SIG-M5 treated with dmso at 0.1 percent for 504 hours (cell line): ENCODE measurements at regions not wholly inside any gene's neighbourhood (a gene's known extent, or its start where the extent isn't known, plus 50 kb on each side); places are given as distances from the start of the nearest gene placed in this dataset.

Source experiments
- DNase-seq: peaks from one replicate; lab custom pipeline; 2025; ENCODE audit not compliant: unreplicated experiment; lab: John Stamatoyannopoulos, UW

DNA sequence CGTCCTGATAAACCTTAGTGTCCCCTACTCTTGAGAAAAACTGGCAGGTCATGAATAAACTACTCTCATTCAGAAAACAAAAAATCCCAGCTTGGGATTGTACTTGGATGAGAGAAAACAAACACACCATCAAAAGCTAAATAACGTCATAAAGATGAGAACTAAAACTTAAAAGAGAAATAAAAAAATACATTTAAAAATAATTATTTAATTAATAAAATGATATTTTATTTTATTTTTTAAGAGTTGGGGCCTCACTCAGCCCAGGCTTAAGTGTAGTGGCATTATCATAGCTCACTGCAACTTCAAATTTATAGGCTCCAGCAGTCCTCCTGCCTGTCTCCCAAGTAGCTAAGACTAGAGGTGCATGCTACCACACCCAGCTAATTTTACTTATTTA, 125.4 kb upstream of the CA10 start:
- DNase-seq = no peak

DNA sequence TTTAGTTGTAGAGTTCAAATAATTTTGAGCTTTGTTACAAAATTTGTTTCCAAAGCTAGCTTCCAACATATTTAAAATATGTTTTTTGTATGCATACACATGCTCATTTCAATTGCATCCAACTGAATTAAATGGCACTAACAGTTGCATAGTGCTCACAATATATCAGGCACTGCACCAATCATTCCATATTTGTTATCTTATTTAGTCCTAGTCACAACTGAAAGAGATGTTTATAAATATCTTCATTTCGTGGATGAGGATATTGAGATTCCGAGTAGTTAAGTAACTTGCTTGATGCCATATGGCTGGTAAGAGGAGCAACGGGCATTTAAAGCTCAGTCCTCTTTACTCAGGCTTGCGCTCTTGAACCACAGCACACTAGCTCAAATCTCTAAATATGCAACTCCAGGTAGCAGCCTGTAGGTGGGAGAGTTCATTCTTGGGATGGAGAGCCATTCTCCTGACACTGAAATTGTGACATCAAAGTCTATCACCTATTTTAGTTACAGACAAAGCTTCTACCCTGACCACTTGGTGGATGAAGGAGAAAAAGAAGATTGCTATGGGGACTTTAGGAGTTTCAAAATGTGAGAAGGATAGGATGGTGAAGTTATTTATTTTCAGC, 118.0 kb upstream of the CA10 start:
- DNase-seq = no peak

DNA sequence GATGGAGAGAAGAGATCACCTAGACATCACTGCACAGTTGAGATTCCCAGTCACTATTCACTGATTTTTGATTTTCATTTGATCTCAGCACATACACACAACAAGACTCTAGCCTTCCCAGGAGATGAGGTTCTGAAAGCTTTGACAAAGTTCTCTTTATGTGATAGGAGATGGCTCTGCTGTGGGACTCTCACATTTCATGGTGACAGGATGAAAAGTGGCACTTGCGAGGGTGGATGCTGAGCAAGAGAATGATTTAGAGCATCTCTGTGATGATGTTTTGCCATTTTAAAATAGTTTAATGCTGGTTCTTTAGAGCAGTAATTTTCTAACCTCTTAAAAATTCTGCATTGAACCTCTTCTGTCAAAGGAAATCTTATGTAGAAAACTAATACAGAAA, 113.3 kb upstream of the CA10 start:
- DNase-seq = no peak

DNA sequence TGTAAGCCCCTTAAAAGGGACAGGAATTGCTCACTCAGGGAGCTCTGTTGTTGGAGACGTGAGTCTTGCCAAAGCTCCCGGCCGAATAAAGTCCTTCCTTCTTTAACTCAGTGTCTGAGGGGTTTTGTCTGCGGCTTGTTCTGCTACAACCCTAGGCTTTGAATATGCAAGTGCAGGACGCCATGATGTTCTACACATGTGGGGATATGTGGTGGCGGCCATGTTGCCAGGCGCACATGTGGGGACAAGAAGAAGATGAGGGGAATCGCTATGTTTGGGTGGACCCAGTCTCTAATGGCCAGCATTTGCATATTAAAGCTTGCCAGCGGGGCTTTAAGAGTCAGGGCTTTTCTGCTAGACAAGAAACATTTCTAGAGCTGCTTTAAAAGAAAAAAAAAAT, 96.8 kb upstream of the CA10 start:
- DNase-seq = no peak

DNA sequence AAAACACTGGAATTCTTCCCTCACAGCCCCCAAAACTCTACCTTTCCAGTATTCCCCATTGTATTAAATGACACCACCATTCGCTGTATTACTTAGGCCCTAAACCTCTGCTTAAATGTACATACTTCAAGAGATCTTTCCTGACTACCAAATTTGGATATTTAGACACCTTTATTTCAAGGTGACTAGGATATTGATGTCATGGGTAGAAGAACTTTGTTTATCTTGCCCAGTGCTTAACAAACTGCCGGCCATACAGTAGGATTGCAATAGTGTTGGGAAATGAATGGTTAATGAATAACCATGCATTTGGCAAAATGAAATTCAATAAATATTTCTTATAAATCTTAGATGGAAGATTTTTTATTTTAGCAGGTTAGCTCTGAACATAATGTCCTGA, 86.2 kb upstream of the CA10 start:
- DNase-seq = no peak

DNA sequence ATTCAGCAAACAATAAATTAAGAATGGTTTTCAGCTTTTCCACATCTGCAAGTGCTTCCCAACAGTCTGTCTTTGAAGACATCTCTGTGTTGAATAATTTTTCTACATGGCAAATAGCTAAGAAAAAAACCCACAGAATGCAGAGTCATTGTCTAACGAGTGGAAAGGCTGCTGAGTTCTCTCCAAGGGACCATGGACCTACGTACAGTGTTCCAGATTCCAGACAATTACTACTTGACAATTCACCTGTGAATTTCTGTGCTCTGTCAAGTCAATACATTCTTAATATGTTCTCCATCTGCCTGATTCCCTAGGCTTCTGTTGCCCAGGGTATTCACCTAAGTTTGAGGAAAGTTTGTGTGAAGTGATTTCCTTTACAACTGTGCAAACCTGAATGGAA, 83.8 kb upstream of the CA10 start:
- no peak for DNase-seq

DNA sequence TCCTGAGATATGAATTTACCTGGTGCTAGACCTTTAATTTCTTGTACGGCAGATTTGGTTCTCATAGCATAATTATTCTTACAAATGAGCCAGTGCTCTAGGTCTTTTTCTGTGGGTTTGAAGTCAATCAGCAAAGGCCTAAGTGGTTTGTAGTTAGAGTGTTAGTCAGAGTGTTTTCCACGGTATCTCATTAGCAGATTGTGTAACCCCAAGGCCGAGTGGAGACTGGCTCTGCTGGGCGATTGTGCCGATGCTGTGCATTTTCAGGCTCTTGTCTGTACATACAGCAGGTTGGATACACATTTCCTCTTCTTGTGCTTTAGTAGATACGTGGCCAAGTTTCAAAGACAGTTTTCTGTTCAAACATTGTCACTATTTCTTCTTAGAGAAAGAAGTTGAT, 78.6 kb upstream of the CA10 start:
- DNase-seq = no peak

DNA sequence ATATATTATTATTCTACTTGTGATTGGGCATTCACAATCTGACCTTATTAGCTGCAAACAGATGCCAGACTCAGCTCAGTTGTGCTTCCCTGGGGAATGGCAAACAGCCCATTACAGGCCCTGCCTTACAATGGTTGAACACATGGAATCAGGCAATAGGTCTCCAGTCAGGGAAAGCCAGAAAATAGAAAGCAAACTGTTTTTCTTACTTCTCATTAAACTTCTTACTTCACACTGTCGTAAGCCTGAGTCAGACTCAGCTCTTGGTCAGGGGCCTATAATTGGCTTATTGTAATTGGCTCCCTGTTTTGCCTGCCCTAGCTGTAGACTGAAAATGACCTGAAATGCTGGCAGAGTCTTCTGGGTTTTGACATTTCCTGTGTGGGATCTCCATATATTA, 77.0 kb upstream of the CA10 start:
- DNase-seq = no peak

DNA sequence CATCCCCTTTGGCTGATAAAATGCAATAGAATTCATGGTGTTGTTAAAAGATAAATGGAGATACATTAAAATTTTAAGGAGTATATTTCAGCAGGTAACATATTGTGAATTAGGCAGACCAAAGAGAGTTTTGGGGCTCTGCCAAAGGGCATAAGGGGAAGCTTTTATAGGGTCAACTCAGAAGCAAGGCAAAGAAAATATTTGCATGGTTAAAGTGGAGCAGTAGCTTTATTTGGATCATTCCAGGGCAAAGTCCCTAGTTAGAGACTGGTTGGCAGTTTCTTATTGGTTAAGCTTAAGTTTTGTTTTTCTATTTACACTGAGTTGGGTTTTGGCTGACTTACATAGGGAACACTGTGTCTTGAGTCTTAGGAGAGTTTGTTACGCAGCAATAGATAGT, 75.1 kb upstream of the CA10 start:
- no peak for DNase-seq

DNA sequence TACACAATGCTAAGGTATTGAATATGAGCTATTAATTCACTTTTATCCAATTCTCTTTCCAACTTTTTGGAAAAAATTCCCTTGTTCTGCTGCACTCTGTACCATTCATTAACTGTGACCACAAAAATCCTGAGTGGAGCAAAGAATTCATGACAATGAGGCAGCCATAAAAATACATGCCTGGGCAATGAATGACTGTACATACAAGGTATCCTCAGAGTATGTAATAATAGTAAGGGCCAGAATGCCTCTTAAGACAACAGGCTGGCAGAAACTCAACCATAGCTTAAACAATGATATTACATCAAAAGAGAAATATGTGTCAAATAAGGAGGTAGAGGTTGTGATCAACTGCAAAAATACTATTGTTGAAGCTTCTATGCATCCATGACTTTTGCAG, 74.7 kb upstream of the CA10 start:
- DNase-seq = no peak

DNA sequence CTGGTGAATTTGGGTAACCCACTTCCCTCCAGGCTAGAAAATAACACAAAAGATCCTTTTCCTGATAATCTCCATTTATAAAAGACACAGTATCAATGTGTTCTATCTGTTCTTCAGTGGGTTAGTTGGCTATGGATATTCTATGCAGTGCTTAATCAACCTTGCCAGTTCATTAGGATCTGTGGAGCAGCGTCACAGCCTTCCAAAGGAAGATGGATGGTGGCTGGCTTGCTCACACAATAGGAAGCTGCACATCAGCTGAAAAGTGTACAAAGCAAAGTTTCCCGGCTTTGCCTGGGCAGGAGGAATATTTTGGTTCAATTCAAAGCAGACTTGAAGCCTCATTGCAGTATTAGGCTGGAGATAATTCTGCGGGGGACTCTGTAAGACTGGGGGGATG, 70.3 kb upstream of the CA10 start:
- no peak for DNase-seq

DNA sequence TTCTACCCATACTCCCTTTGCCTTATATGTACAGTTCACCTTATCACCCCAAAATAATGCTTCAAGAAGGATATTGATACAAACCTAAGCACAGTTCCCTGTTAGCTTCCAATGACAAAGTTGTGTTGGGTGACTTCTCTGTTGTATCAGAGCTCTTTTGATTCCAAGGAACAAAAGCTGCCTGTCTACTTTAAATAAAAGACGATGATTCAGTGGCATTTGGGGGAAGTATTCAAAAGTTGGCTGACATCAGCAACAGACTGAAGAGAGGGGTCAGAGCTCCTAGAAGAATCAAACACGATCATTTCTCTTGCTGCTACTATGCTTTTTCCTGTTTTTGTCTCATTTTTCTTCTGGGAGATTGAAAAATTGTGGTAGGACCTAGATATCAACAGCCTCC, 69.4 kb upstream of the CA10 start:
- DNase-seq = no peak

DNA sequence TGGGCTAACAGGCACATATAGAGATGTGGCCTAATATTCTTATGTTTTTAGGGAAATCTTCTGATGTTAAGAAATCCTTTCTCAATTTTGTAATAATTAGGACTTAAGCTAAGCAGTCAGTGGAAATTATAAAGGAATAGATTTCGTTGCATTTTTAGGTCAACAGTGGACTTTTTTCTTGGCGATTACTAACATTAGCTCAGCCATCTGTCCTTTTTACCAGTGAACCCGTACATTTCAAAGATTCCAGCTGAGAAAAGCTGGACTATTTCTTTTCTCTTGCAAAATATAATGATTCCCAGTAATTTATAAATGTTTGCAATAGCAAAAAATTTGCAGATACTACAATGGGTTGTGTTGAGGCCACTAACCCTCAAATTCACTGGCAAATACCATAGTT, 54.9 kb upstream of the CA10 start:
- no peak for DNase-seq

DNA sequence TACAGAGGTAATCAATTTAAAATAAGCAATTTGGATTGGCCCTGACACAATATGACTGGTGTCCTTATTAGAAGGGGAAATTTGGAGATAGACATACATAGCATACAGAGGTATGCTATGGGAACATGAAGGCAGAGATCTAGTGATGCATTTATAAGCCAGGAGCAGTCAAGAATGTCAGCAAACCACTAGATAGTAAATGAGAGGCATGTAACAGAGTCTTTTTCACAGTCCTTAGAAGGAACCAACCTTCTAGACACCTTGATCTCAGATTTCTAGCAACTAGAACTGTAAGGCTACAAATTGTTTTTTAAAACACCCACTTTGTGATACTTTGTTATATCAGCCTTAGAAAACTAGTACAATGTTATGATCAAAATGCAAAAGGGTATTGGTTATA, 54.3 kb upstream of the CA10 start:
- DNase-seq = no peak

DNA sequence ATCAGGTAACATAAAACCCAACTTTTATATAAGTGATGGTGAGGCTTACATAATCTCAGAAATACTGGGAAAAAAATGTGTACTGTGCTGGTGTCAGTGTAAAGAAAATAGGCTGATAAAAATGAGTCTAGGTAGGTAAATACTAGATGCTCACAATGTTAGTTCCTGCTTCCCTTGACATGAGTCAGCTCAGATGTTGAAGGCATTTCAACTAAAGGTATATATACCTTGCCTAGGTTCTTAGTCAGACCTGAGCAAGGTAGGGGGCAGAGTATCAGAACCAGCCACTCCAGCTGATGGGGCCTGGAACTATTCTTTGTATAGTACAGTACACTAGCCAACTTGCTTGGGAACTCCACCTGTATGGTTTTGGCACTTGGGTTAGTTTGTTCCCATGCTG, 51.0 kb upstream of the CA10 start:
- DNase-seq = no peak
